ENCODE measurements at regions not wholly inside any gene's neighbourhood (a gene's known extent, or its start where the extent isn't known, plus 50 kb on each side); places are given as distances from the start of the nearest gene placed in this dataset.
"Not testable (repeated sequence)": the region's sequence is repeated elsewhere in the genome, so short reads cannot be mapped to it uniquely, and the experiment has no call there.

DNA sequence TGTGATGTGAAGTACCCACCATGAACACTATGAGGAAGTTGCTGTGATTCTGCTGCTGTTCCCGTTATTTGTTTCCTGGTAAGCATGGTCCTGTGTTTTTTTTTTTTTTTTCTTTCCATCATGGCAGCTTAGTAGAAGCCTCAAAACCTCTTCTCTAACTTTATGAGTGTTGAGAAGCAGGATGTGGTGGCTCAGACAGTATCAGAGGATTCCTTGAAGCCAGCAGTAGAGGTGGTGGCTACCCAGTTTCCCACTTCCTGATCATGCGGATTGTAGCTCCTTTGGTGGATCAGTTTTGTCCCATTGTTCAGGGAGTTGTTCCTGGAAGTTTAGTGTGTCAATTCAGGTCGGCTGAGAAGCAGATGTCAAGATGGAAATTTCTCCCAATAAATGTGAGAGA, 175.8 kb downstream of the ATP23 start:
- intact Hi-C loops (cut with DNase I), result no loop called here
- no peak for DNase-seq (ENCODE audit: low spot score)

DNA sequence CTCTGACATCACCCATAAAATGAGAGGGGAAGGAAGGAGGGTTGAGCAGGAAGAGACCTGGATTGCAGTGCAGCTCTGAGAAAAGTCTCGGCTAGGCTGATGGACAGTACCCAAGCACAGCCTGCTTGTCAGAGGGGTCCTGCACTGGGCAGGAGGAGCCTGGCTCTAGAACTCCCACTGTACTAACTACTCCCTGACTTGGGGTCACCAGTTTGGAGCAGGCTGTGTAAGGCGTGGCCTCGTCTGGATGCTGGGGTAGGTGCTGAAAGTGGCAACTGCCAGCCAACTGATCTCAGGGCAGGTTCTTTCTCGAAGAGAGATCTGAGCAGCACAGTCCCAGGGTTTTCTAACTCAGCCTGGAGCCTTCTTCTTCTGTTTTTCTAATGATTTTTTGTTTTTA, 176.3 kb downstream of the ATP23 start:
- DNase-seq (ENCODE audit: low spot score), result no peak
- intact Hi-C loops (cut with DNase I), result no loop called here

DNA sequence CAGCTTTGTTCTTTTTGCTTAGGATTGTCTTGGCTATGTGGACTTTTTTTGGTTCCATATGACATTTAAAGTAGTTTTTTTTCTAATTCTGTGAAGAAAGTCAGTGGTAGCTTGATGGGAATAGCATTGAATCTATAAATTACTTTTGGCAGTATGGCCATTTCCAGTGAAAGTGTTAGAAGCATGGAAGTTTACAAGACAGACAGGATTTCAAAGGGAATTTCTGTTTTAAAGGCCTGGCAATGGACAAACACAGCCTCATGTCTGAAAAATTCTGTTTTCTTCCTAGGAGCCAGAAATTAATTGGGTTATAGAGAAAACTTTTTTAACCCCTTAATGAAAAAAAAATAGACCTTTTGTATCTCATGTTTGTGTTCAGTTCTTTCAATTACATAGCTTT, 184.4 kb downstream of the ATP23 start:
- DNase-seq (ENCODE audit: low spot score); intact Hi-C loops (cut with DNase I): not testable (repeated sequence)

DNA sequence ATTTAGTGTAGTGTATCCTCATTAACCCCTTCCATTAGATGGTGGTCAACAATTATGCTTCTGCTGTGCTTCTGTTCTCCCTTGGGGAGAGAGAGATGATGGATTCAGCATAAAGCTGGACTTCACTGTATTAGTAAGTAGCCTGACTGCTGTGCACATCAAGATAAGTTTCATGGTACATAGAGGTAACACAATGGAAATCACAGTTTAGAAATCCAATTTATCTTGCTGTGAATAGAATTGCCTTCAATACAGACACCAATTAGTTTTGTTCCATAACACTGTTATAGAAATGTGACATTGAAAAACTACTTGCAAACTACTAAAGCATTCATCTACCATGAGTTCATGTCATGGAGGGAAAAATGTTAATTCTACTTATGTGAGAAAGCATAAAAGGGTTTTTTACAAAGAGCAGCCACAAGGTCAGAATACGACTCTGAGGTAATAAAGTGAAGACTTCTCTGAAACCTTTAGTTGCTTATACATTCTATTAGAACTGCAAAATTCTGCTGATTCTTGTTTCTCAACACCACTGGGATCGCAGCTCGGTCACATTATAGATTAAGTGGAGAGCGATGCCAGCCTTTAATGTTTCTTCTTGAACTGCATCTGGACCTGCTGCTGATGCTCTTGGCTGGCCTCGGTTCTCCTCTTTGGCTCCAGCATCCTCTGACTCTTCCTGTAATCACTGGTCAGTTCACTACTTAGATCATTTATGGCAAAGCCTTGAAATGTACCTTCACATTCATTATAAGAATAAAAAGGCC, 190.8 kb downstream of the ATP23 start:
- intact Hi-C loops (cut with DNase I), result no loop called here
- DNase-seq (ENCODE audit: low spot score), result no peak

DNA sequence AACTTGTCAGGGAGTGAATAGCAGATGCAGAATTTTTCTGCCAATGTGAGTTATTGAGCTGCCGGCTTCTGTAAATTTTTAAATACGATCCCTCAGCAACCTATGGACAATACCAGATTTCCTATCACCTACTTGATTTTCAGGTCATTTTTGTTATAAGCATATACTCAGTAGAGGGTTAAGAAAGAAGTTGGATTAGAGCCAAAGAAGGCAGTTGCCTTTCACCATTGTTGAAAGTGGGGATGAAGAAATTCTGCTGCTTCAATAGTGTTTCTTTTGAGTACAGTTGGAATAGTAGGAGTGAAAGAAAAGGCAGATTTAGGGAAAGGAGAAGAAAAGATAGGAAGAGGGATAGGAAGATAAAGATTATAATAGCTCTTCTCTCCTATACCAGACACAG, 197.1 kb downstream of the ATP23 start:
- no peak for DNase-seq (ENCODE audit: low spot score)
- intact Hi-C loops (cut with DNase I), result no loop called here

DNA sequence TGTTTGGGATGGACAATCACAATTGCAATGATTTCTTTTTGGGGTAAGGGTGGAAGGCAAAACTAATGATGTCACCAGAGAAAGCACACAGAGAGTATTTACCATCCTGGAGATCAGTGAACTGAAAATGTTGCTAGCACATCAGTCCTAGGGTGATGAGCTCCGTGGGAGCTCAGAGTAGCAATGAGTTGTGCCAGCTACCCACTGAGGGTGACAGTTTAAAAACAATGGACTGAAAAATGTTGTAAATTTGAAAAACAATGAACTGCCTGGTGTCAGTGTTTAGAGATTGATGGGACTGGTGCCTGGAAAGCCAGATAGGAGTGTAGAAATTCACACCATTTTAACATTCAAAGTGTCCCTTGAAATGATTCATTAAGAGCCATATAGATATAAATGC, 198.5 kb downstream of the ATP23 start:
- no peak for DNase-seq (ENCODE audit: low spot score)
- intact Hi-C loops (cut with DNase I), result loop anchor here in 1 of 2 donors (2.0 kb wide), 1 partner anchor 63 kb away; no protein-coding TSS in a partner anchor

DNA sequence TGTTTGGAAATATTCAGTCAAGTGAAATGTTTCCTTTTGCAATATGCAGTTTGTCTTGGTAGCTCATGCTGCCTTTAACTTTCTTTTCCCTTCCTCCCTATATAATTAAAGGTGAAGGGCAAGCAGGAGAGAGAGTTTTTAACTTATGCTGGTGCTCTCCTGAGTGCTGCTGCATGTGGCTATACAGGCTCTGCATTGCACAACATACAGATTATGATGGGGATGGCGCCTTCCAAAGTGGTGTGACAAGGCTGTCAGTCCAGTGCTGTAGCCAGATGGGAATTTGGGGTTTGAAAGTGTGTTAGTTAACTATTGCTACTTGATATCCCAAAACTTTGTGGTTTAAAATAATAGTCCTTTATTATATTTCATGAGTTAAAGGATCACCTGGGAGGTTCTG, 199.0 kb downstream of the ATP23 start:
- intact Hi-C loops (cut with DNase I), result loop anchor here in 1 of 2 donors (2.0 kb wide), 1 partner anchor 62 kb away; no protein-coding TSS in a partner anchor
- no peak for DNase-seq (ENCODE audit: low spot score)

DNA sequence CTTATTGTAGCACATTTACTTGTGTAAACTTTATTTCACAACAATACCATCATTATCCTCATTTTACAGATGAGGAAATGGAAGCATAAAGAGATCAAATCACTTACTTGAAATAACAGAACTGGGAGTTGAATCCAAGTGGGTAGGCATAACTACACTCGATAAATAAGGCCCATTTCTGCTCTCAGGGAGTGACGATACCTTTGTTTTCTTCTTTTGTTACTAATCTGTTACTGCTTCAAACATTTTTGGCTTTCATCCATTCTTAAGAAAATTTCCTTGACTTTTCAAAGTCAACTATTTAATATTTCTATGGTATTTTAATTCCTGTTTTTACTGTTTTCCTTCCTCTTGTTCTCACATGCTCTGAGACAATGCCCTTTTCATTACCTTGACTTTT, 201.6 kb downstream of the ATP23 start:
- intact Hi-C loops (cut with DNase I), result no loop called here
- no peak for DNase-seq (ENCODE audit: low spot score)

DNA sequence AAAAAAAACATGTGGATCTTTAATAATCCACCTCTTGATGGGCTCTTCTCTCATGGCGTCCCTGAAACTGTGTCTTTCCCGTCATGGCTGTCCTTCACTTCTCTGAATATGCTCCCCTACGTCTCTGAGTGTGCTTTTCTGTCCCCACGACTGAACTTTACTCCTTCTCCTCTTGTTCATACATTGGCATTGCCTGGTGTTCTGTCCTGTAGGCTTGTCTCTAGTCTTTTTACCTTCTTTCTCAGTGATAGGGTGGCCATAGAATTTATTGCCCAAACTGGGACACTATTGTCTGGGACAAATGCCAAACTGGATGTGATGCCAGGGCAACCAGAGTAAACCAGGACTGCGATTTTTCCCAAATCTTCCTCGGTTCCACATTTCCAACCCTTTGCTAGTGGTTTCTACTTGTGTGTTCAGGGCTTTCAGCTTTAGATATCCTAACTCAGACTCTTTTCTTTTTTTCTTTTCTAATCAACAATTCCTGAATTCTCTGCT, 202.2 kb downstream of the ATP23 start:
- no peak for DNase-seq (ENCODE audit: low spot score)
- intact Hi-C loops (cut with DNase I), result no loop called here

DNA sequence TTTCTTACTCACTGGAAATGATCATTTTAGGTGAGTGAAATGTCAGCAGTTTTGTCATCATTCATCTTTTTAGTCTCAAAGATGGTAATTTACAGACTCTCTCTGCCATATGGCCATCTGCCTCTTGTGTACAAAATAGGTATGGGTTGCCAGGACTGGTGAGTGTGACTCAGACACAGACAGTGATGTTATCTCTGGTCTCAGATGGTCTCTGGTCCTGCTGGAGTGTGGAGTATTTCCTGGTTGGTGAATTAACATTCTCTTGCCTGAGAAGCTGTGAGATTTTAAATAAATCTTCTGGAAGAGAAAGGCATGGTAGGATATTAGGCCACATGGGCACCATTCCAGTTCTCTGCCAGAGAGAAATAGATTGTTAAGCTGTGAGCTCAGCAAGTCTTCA, 207.0 kb downstream of the ATP23 start:
- no peak for DNase-seq (ENCODE audit: low spot score)

DNA sequence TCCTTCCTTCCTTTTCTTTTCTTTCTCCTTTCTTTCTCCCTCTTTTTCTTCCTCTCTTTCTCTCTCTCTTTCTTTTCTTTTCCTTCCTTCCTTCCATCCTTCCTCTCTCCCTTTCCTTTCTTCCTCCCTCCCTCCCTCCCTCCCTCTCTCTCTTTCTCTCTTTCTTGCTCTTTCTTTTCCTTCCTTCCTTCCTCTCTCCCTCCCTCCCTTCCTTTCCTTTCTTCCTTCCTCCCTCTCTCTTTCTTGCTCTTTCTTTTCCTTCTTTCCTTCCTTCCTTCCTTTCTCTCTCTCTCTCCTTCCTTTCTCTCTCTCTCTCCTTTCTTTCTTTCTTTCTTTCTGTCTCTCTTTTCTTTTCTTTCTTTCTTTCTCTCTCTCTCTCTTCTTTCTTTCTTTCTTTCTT, 207.6 kb downstream of the ATP23 start:
- intact Hi-C loops (cut with DNase I), result loop anchor here in 1 of 2 donors (5.0 kb wide), 1 partner anchor 1718 kb away; no protein-coding TSS in a partner anchor
- no peak for DNase-seq (ENCODE audit: low spot score)

More for the DNA sequence above, 207.0 kb downstream of the ATP23 start:
- intact Hi-C loops (cut with DNase I), result loop anchor here in 1 of 2 donors (5.0 kb wide), 1 partner anchor 1719 kb away; no protein-coding TSS in a partner anchor

DNA sequence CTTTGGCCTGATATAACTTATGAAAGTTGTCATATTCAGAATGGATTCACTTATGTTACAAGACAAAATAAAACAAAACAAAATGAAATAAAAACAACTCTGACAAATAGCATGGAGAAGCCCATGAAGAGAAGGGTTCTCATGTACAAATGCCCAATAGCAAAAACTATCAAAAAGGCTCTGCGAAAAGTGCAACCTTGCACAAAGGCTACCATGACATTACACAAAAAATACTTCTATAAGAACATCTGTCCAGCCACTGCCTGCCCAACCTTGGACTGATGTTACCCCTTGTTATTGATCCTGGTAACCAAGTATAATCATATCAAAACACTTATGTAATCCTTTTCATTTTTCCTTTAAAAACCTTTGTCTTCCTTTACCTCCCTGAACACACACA, 213.0 kb downstream of the ATP23 start:
- intact Hi-C loops (cut with DNase I), result no loop called here

DNA sequence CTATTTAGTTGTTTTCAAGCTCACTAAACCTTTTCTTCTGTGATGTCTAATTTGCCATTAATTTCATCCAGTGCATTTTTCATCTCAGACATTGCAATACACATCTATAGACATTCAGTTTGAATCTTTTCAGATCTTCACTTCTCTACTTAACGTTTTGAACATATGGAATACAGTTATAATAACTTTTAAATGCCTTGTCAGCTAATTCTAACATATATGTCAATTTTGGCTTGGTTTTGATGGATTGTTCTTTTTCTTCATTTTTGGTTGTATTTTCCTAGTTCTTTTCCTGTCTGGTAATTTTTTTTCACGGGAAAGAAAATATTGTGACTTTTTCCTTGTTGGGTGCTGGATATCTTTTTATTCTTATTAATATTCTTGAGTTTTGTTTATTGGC, 215.3 kb downstream of the ATP23 start:
- intact Hi-C loops (cut with DNase I), result no loop called here
- DNase-seq (ENCODE audit: low spot score), result no peak

More for the DNA sequence above, 213.0 kb downstream of the ATP23 start:
- no peak for DNase-seq (ENCODE audit: low spot score)

DNA sequence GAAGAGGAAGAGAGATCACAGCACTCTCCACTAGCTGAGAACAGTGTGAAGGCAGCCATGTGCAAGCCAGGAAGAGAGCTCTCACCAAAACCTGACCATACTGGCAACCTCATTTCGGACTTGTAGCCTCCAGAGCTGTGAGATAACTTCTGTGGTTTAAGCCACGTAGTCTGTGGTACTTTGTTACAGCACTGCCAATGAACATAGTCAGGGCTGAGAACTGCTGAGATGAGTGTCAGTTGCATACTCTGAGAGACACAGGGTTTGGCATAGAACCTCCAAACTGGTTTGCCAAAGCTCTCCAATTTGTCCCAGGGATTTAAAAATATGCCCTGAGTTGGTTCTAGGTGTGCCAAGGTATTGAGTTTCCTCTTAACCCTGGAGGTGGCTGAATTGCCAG, 218.6 kb downstream of the ATP23 start:
- intact Hi-C loops (cut with DNase I), result no loop called here
- DNase-seq (ENCODE audit: low spot score), result no peak

DNA sequence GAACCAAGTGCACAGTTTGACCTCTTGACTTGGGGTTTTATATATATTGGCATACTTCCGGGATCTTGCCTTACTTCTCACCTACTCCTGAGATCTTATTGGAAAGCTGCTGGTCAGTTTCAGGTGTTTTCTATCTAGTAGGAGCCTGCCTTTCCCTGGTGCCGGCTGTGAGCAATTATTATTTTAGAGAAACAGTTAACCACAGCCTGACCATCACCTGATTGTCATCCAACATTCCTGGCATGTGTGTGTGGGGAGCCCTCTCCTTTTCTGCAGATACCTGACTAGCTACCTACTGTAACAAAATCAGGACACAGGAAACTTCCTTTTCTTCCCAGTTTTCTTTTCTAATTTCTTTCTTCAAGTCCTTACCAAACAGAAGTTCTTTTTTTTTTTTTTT, 220.4 kb downstream of the ATP23 start:
- intact Hi-C loops (cut with DNase I), result no loop called here
- no peak for DNase-seq (ENCODE audit: low spot score)

DNA sequence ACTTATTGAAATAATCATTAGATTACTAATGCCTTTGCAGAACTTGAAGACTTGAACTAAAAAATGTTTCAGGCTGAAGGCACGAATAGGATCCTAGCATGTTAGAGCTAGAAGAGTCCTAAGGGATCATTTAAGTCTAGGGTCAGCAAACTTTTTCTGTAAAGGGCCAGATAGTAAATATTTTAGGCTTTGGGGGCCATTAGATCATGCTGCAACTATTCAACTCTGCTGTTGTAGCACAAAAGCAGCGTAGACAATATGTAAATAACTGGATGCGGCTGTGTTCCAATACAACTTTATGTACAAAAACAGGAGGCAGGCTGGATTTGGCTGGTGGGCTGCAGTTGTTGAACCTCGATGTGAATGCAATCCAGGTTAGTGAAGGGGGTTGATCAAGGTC, 221.7 kb downstream of the ATP23 start:
- intact Hi-C loops (cut with DNase I), result no loop called here

DNA sequence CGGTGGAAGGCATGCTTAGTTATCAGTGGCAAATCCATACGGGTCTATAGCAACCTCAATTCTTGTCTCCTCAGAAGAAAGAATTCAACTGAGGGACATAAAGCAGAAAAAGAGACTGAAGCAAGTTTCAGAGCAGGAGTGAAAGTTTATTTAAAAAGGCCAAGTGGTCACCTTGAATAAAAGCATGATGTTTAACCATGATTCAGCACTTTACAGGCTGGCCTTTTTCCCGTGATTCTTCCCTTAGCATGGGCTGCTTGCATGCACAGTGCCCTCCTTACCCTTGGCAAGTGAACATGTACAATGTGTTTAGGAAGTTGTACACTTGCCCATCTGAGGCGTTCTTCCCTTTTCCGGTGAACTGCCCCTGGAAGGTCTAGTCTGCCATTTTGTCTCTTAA, 225.3 kb downstream of the ATP23 start:
- intact Hi-C loops (cut with DNase I), result no loop called here
- DNase-seq (ENCODE audit: low spot score), result no peak

More for the DNA sequence above, 221.7 kb downstream of the ATP23 start:
- DNase-seq (ENCODE audit: low spot score), result no peak

DNA sequence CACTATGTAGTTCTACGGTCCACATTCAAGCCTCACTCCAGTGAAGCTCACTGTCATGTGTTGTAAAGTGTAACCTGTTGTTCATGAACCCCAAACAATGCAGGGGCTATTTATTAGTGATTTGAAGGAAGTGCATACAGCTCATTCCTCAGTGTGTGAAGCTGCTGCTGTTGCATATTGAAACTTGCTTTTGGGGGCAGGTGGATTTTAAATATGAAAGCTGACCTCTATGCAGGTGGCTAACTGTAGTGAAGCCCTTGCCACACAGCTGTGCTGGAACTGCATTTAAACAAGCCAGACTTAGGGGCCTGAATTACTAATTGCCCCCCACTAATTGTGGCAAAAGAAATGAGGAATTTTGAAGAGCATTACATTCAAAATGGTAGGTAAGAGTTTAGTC, 226.3 kb downstream of the ATP23 start:
- intact Hi-C loops (cut with DNase I), result no loop called here
- DNase-seq (ENCODE audit: low spot score), result no peak

DNA sequence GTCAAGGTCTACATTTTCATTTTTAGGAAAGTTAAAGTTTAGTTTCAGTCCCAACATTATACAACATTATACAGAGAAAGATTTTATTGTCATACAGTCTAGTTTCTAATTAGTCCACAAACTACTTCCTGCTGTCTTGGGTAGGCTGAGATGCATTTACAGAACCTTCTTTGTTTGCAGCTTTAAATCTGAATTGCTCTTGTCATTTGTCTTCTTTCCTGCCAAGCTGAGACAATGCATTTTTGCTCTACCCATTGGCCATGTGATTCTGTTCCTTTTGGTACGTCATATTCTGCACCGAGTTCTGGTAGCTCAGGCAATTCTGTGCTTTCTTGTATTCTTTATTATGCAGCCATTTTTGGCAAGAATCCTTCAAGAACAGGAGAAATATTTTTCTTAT, 228.5 kb downstream of the ATP23 start:
- DNase-seq (ENCODE audit: low spot score), result no peak
- intact Hi-C loops (cut with DNase I), result no loop called here

DNA sequence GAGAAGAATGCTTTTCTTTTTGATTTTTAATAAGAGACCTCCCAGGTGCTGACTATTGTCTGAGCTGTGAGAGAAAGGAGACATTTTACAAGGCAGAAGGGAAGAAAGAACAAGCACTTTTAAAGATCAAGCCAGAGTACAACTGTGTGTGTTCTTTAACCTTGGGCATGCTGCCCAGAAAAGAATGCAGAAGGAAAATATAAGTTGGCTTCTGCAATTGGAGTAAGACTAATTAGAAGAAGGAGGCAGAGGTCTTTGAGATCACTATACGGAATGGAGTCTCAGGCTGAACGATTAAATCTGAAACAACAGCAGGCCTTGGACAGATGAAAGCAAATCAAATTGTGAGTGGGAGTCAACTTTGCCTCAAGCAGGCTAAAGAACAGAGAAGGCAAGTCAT, 230.5 kb downstream of the ATP23 start:
- DNase-seq (ENCODE audit: low spot score), result no peak
- intact Hi-C loops (cut with DNase I), result no loop called here

DNA sequence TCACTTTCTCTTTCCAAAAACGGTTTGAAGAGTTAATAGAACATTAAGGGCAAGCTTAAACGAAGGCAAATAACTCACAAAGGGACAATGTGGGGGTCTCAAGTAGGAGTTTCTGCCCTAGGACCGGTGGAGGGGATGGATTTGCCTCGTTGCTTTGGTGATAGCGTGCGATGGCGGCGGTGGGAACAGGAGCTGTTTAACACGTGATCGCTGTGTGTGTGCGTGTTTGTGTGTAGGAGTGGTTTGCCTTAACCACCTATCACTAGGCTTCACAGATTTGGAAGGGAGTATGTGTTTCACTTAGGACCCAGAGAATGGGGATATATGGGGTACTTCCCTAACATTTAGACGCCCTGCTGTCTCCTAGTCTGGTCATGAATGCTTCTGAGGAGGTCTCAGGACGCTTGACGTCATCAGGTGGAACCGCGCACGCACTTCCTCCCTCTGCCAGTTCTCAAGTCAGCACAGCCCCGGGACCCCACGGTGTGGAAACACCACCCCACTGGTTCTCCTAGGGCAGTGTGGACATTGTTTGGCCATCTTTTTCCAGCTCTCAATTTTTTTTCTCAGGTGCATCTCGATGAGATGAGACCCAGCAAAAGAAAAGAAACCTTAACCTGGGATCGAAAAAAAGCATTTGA, 231.2 kb downstream of the ATP23 start:
- intact Hi-C loops (cut with DNase I), result no loop called here
- DNase-seq (ENCODE audit: low spot score), result no peak
